ENCODE measurements at regions not wholly inside any gene's neighbourhood (a gene's known extent, or its start where the extent isn't known, plus 50 kb on each side); places are given as distances from the start of the nearest gene placed in this dataset.

DNA sequence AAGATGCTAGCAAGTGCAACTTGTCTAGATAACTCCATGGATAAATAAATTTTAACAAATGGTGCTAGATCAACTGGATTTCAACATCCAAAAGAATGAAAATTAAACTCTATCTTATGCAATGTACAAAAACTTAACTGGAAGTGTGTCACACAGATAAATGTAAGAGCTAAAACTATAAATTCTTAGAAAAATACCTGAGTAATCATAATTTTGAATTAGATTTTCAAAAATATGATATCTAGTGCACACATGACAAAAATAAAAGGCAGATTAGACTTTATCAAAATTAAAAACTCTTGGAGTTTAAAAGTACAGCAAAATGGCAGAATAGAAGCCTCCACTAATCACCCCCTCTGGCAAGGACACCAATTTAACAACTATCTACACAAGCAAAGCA is 1791.2 kb upstream of the CDH6 start:
- no peak overlapping the region for H2BK5ac ChIP-seq (ENCODE audit: insufficient read length, low read length)
- no peak overlapping the region for H2BK20ac ChIP-seq (ENCODE audit: low read depth, low read length, poor library complexity, severe bottlenecking)
- no peak for TF ChIP-seq CTCF (conservative IDR thresholded peaks at IDR 0.05)
- H2AFZ ChIP-seq (ENCODE audit: low read length) = no peak overlapping the region
- no peak overlapping the region for H3K4ac ChIP-seq (ENCODE audit: low read depth, low read length)
- H2BK120ac ChIP-seq (ENCODE audit: low read depth, low read length, poor library complexity, severe bottlenecking) = no peak overlapping the region
- H4K91ac ChIP-seq (ENCODE audit: insufficient read length, low read depth, low read length) = no peak overlapping the region
- Mint-ChIP-seq H3K9me3 (peaks cover 14 to 22% of the 10 kb centered on the region in 2 experiments; a peak in 4 of 5 replicates), H3K27me3 (ENCODE audit: low read depth) (no peaks in the 10 kb centered on the region), H3K4me3 (no peak overlapping the region), H3K36me3 (ENCODE audit: insufficient read depth in 1 of 3, low read depth in 3 of 3) (peaks cover 3 to 12% (median 11%) of the 10 kb centered on the region in 3 experiments; a peak in 3 of 7 replicates), H3K4me1 (no peaks in the 10 kb centered on the region), H3K27ac (no peak overlapping the region)
- no peak overlapping the region for H3K14ac ChIP-seq (ENCODE audit: insufficient read depth, low read length)
- no peak overlapping the region for H4K5ac ChIP-seq (ENCODE audit: insufficient read length, low read depth, low read length)
- H3K79me1 ChIP-seq (ENCODE audit: insufficient read depth, low read depth, low read length, poor library complexity, severe bottlenecking) = no peaks in the 10 kb centered on the region
- no peaks in the 10 kb centered on the region for H3K79me2 ChIP-seq (ENCODE audit: insufficient read depth, low read length)
- no peak overlapping the region for H4K8ac ChIP-seq (replicated peaks; ENCODE audit: insufficient read length, low read depth, low read length)
- no peak overlapping the region for H3K4me2 ChIP-seq (ENCODE audit: insufficient read depth, insufficient read length, low read length)
- no peaks in the 10 kb centered on the region for H3K27me3 ChIP-seq (ENCODE audit: insufficient read depth, low read length)
- no peak overlapping the region for H3K9ac ChIP-seq (ENCODE audit: extremely low read depth, insufficient read length, low read length)
- H2BK15ac ChIP-seq (ENCODE audit: low read depth, low read length) = no peak overlapping the region
- no peak overlapping the region for H3K27ac ChIP-seq (ENCODE audit: insufficient read length, low read depth, low read length)
- H3K4me1 ChIP-seq (ENCODE audit: insufficient read depth, low read length) = no peaks in the 10 kb centered on the region
- H3T11ph ChIP-seq (ENCODE audit: low read length) = no peak overlapping the region
- no peaks in the 10 kb centered on the region for H4K20me1 ChIP-seq (ENCODE audit: control insufficient read depth, insufficient read depth, insufficient read length)
- H3K9me3 ChIP-seq (ENCODE audit: control insufficient read depth, low read depth, low read length) = no peaks in the 10 kb centered on the region
- H3K18ac ChIP-seq (ENCODE audit: insufficient read length, low read depth, low read length) = no peak overlapping the region
- DNase-seq = no peak
- H3K23me2 ChIP-seq (ENCODE audit: insufficient read length, low read depth, low read length, poor library complexity, severe bottlenecking) = no peaks in the 10 kb centered on the region
- no peak overlapping the region for H3K23ac ChIP-seq (ENCODE audit: insufficient read length, low read depth, low read length)
- no peak overlapping the region for H2AK5ac ChIP-seq (ENCODE audit: insufficient read length, low read length)
- H3K56ac ChIP-seq (ENCODE audit: insufficient read length, low read depth, low read length) = no peak overlapping the region
- H2BK12ac ChIP-seq (ENCODE audit: insufficient read length, low read depth, low read length) = no peak overlapping the region

Data from H9 (cell line).